ENCODE measurements at regions not wholly inside any gene's neighbourhood (a gene's known extent, or its start where the extent isn't known, plus 50 kb on each side); places are given as distances from the start of the nearest gene placed in this dataset.

DNA sequence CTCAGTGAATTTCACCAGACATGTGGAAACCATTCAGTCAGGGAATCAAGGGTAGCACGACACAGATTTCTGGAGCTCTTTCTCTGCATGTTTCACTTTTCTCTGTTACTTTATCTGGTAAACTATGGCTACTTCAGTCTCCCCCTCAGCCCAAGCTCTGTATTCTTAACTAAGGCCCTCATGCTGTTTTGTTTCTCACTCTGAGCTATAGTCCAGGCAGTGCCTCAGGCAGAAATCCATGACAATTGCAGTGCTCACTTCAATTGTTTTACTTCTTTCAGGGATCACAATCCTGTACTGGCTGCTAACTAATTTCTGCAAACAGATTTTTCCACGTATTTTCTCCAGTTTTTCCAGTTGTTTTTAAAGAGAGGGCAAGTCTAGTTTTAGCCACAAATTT, 1599.9 kb upstream of the LRRTM3 start:
- no peak overlapping the region for H3K4me3 ChIP-seq (ENCODE audit: low read depth, low read length)
- TF ChIP-seq, protein P1, sequence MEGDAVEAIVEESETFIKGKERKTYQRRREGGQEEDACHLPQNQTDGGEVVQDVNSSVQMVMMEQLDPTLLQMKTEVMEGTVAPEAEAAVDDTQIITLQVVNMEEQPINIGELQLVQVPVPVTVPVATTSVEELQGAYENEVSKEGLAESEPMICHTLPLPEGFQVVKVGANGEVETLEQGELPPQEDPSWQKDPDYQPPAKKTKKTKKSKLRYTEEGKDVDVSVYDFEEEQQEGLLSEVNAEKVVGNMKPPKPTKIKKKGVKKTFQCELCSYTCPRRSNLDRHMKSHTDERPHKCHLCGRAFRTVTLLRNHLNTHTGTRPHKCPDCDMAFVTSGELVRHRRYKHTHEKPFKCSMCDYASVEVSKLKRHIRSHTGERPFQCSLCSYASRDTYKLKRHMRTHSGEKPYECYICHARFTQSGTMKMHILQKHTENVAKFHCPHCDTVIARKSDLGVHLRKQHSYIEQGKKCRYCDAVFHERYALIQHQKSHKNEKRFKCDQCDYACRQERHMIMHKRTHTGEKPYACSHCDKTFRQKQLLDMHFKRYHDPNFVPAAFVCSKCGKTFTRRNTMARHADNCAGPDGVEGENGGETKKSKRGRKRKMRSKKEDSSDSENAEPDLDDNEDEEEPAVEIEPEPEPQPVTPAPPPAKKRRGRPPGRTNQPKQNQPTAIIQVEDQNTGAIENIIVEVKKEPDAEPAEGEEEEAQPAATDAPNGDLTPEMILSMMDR (IDR thresholded peaks at IDR 0.05; ENCODE audit: insufficient read depth, low read depth, low read length, missing control alignments): no peak
- DNase-seq (ENCODE audit: low read depth): no peak

DNA sequence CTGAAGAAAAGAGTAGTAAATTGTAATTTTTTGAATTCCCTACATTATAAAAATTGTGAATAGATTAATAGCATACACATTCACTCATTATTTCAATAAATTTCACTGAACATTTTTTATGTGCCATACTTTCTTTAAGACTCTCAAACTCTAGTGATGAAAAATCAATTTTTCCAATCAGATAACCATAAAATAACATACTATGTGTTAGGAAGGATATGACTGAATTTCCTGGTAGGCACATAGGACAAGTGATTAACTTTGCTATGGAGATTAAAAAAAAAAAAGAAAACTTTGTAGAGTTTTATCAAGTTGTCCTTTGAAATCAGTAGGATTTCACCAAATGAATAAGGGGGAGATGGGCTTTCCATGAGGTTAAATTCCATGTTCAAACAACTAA, 1597.3 kb upstream of the LRRTM3 start:
- DNase-seq (ENCODE audit: low read depth): no peak
- TF ChIP-seq, protein P1 (IDR thresholded peaks at IDR 0.05; ENCODE audit: insufficient read depth, low read depth, low read length, missing control alignments): no peak

DNA sequence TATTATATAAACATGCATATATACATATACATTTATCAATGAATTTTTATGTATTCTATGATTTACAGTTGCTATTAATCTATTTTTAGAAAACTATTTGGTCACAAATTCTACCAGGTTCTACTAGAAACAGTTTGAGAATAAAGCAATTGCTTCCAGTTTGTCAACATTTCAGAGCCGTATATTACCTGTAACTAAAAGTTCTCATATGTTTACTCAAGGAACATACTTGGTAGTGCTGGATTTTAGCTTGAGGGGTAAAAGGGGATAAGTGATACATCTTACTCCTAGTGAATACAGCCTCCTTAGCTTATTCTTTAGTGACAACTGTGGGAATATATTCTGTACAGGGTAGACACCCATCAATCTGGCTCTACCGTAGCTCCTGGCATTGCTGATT, 1590.5 kb upstream of the LRRTM3 start:
- DNase-seq (ENCODE audit: low read depth): no peak
- TF ChIP-seq, protein P1 (IDR thresholded peaks at IDR 0.05; ENCODE audit: insufficient read depth, low read depth, low read length, missing control alignments): no peak
- H3K4me3 ChIP-seq (ENCODE audit: low read depth, low read length): no peak overlapping the region

More for the DNA sequence above, 1597.3 kb upstream of the LRRTM3 start:
- no peak overlapping the region for H3K4me3 ChIP-seq (ENCODE audit: low read depth, low read length)

DNA sequence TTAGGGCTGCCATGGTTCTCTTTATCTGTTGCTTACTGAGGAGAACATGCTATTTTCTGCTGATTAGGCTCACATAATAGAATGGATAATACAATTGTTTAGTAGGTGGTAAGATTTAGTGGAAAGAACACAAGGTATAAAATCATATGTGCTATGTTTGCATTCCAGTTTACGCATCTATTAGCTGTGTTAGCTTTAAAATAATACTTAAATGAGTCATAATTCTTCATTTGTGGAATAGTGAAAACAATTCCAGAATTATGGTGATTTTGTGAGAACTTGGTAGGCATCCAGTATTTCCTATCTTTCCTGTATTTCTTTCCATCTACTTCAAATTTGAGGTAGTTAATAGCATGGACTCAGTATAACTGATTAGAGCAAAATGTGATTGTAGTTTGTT, 1585.5 kb upstream of the LRRTM3 start:
- no peak for DNase-seq (ENCODE audit: low read depth)
- TF ChIP-seq, protein P1 (IDR thresholded peaks at IDR 0.05; ENCODE audit: insufficient read depth, low read depth, low read length, missing control alignments): no peak
- no peak overlapping the region for H3K4me3 ChIP-seq (ENCODE audit: low read depth, low read length)

DNA sequence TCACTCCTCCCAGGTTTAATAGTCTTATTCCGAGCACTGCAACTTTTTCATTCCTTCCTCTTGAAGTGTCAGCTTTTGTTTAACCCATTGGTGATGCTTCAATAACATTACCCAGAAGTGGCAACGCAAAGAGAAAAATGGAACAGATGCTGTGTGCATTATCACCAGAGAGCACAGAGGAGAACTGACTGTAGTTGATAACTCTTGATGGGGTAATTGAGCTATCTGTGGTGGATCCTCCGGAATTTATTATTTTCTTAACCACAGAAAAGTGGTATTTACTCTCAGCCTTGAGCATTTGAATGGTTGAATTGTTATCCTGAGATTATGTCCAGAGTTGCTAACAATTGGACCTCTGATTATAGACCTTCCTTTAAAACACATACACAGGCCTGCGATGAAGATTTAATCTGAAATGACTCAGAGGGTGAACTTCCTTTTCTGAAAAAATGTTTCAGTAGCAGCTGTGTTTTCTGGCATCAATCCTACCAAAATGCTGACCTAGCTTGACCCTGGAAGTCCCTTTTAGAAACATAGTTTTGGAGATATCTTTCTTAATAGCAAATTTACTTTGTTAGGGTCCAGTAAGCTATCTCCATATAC, 1584.4 kb upstream of the LRRTM3 start:
- no peak for DNase-seq (ENCODE audit: low read depth)
- H3K4me3 ChIP-seq (ENCODE audit: low read depth, low read length): no peak overlapping the region
- TF ChIP-seq, protein P1 (IDR thresholded peaks at IDR 0.05; ENCODE audit: insufficient read depth, low read depth, low read length, missing control alignments): no peak

DNA sequence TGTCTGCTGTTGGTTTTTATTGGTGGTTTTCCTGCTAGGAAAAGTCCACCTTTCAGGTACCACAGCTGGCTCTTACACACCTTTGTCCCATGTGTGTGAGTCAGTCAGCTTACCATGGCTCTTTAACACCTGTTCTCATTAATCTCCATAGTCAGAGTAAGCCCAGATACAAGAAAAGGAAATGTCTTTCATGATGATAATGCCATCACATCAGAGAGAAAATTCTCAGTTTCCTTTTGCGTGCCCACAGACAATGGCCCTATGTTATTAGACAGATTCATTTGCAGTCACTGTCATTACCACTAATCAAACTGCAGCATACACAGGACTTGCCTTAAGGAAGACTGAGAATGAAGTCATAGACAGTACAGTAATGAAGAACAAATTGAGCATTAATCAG, 1583.6 kb upstream of the LRRTM3 start:
- TF ChIP-seq, protein P1 (IDR thresholded peaks at IDR 0.05; ENCODE audit: insufficient read depth, low read depth, low read length, missing control alignments): no peak
- H3K4me3 ChIP-seq (ENCODE audit: low read depth, low read length): no peak overlapping the region
- DNase-seq (ENCODE audit: low read depth): no peak

DNA sequence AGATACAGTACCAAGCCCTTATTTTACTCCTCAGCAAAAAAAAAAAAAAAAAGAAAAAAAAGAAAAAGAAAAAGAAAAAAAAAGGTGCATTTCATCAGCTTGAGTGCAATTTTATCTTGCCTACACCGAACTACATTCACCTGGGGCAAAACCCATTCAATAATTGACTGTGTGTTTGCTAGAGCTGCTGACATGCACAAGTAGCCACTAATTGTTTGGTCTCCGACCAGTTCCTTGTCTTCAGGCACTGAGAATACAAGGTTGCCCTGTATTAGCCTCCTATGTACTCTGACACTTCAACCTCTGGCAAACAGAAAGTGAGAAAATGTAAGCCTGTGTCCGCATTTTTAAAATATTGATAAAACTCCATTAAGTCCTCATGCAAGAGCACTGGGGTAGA, 1579.4 kb upstream of the LRRTM3 start:
- no peak for DNase-seq (ENCODE audit: low read depth)
- H3K4me3 ChIP-seq (ENCODE audit: low read depth, low read length): no peak overlapping the region
- TF ChIP-seq, protein P1 (IDR thresholded peaks at IDR 0.05; ENCODE audit: insufficient read depth, low read depth, low read length, missing control alignments): no peak
